GM12878 (cell line): ENCODE measurements at regions not wholly inside any gene's neighbourhood (a gene's known extent, or its start where the extent isn't known, plus 50 kb on each side); places are given as distances from the start of the nearest gene placed in this dataset.

Experiments used
- ATAC-seq: fragments of 200-7000 bp; cut with Tn5 transposase; 3 replicates; pipeline ENCODE4 v1.9.1; 2020; ENCODE audit warnings: mild to moderate bottlenecking, moderate library complexity
- BruUV-seq: library from RNA; stranded (reverse); fragments of 400-500 nt; replicated peaks from 2 replicates; lab custom pipeline; 2021; lab: Mats Ljungman, UMichigan
- CTCF ChIA-PET: fragments of 300-600 bp; sonication (Branson Sonifier 250); formaldehyde crosslinking; extraction: SDS; loops from one replicate; lab custom pipeline; 2021; ENCODE audit warnings: inconsistent platforms; lab: Yijun Ruan, JAX
- POLR2A ChIA-PET: fragments of 350-600 bp; formaldehyde crosslinking; extraction: SDS; loops from one replicate; lab custom pipeline; 2021; ENCODE audit warnings: inconsistent platforms; lab: Charles Lee
- RAD21 ChIA-PET: fragments of 300-600 bp; sonication (Branson Sonifier 250); formaldehyde crosslinking; loops from one replicate; lab custom pipeline; 2023; ENCODE audit warnings: antibody characterized with exemption; ENCODE audit not compliant: unreplicated experiment; lab: Charles Lee
- SMC1A ChIA-PET: fragments of 300-600 bp; sonication (Branson Sonifier 250); formaldehyde crosslinking; loops from one replicate; lab custom pipeline; 2023; ENCODE audit not compliant: unreplicated experiment, uncharacterized antibody; lab: Charles Lee
- DNase-seq: peaks from one replicate; pipeline ENCODE4 v3.0.0-alpha.2; 2011; ENCODE audit warnings: low read depth, low spot score
- FAIRE-seq: peaks from 3 replicates; lab custom pipeline; 2011; peaks lifted over from hg19 to GRCh38; lab: Jason Lieb, UNC
- H2AFZ ChIP-seq: 2 replicates; pipeline ENCODE4 v1.6.0; 2011; ENCODE audit warnings: low read depth, low read length, control low read depth; ENCODE audit not compliant: control insufficient read depth
- H3K27ac ChIP-seq: 2 replicates; pipeline ENCODE4 v1.5.1; 2011; ENCODE audit warnings: control low read depth; ENCODE audit not compliant: control insufficient read depth, insufficient read depth
- H3K27me3 ChIP-seq, 2 experiments: replicated peaks in 1 of 2; 2 replicates each; pipeline versions ENCODE4 v1.6.0 to v1.6.1; 2011; ENCODE audit warnings: low read length in 1 of 2; ENCODE audit not compliant: control insufficient read depth in 2 of 2, insufficient read depth in 2 of 2
- H3K36me3 ChIP-seq, 2 experiments: 2 replicates each; pipeline ENCODE4 v1.5.1; 2011; ENCODE audit warnings: low read length in 1 of 2; ENCODE audit not compliant: control insufficient read depth in 2 of 2, insufficient read depth in 2 of 2
- H3K4me1 ChIP-seq: 2 replicates; pipeline ENCODE4 v1.6.1; 2011; ENCODE audit warnings: mild to moderate bottlenecking, low read length, moderate library complexity, mixed read lengths; ENCODE audit not compliant: control insufficient read depth, insufficient read depth
- H3K4me2 ChIP-seq: 2 replicates; pipeline ENCODE4 v1.6.0; 2011; ENCODE audit warnings: control low read depth; ENCODE audit not compliant: control insufficient read depth, insufficient read depth
- H3K4me3 ChIP-seq: fragments of 200-600 bp; sonication (generic); 2 replicates; pipeline ENCODE4 v1.5.1; 2016
- H3K79me2 ChIP-seq: 2 replicates; pipeline ENCODE4 v1.6.0; 2011; ENCODE audit warnings: low read length; ENCODE audit not compliant: control insufficient read depth, insufficient read depth
- H3K9ac ChIP-seq: 2 replicates; pipeline ENCODE4 v1.8.0; 2011; ENCODE audit warnings: low read length, control low read depth, mixed read lengths; ENCODE audit not compliant: control insufficient read depth, insufficient read depth
- H3K9me3 ChIP-seq: replicated peaks from 3 replicates; pipeline ENCODE4 v1.5.1; 2011; ENCODE audit warnings: mild to moderate bottlenecking, low read length; ENCODE audit not compliant: control insufficient read depth, insufficient read depth
- H4K20me1 ChIP-seq: 2 replicates; pipeline ENCODE4 v1.6.0; 2011; ENCODE audit not compliant: control insufficient read depth, insufficient read depth
- DPF2 ChIP-seq: fragments of 450-650 bp; IDR thresholded peaks from 2 replicates; pipeline ENCODE4 v1.6.1; 2017; ENCODE audit warnings: mild to moderate bottlenecking
- IRF5 ChIP-seq: fragments of 450-650 bp; IDR thresholded peaks from 2 replicates; pipeline ENCODE4 v1.6.1; 2017; ENCODE audit warnings: borderline replicate concordance
- MLLT1 ChIP-seq: fragments of 450-650 bp; IDR thresholded peaks from 2 replicates; pipeline ENCODE4 v1.6.1; 2016; ENCODE audit warnings: mild to moderate bottlenecking
- NKRF ChIP-seq: fragments of 450-650 bp; conservative IDR thresholded peaks from 2 replicates; pipeline ENCODE4 v1.6.1; 2017; ENCODE audit warnings: mild to moderate bottlenecking, moderate library complexity
- POLR2AphosphoS5 ChIP-seq: IDR thresholded peaks from 2 replicates; pipeline ENCODE4 v1.6.1; 2011; ENCODE audit warnings: mild to moderate bottlenecking, low read length, inconsistent platforms
- RFX5 ChIP-seq: IDR thresholded peaks from 2 replicates; pipeline ENCODE4 v1.6.1; 2011; ENCODE audit warnings: low read depth, low read length, improper control_type of control experiment
- RUNX3 ChIP-seq: IDR thresholded peaks from 2 replicates; pipeline ENCODE4 v1.6.1; 2012; ENCODE audit warnings: low read length, inconsistent platforms
- ZNF207 ChIP-seq: fragments of 450-650 bp; IDR thresholded peaks from 2 replicates; pipeline ENCODE4 v1.6.1; 2014; ENCODE audit warnings: antibody characterized with exemption, mild to moderate bottlenecking, borderline replicate concordance
- ZNF217 ChIP-seq: fragments of 450-650 bp; IDR thresholded peaks from 2 replicates; pipeline ENCODE4 v1.6.1; 2017; ENCODE audit warnings: antibody characterized with exemption, mild to moderate bottlenecking
- WGBS: methylation state at CpG from one replicate; pipeline ENCODE4 v1.1.6; 2016; ENCODE audit warnings: low lambda C conversion rate; ENCODE audit not compliant: insufficient replicate concordance, insufficient coverage; ENCODE audit errors: missing lambda C conversion rate; 5-methylcytosine and 5-hydroxymethylcytosine counted together
- in situ Hi-C: fragments of 300-500 bp; cut with MboI; formaldehyde crosslinking; loops from 9 replicates; pipeline ENCODE4 v1.14.3; 2018; ENCODE audit warnings: mixed read lengths
- intact Hi-C: fragments of 100-400 bp; cut with micrococcal nuclease; formaldehyde crosslinking; loops from one replicate; pipeline ENCODE4 v1.14.2; 2022; ENCODE audit not compliant: unreplicated experiment

GRCh38 chr7:10121631-10122030 is 852.0 kb upstream of the PHF14 start:
- Histone ChIP-seq H3K9ac (no peak overlapping the region), H3K9me3 (no peaks in the 10 kb centered on the region), H3K4me2 (no peak overlapping the region), H3K27me3 (no peaks in the 10 kb centered on the region), H4K20me1 (no peaks in the 10 kb centered on the region), H3K4me1 (no peaks in the 10 kb centered on the region), H3K36me3 (no peaks in the 10 kb centered on the region), H2AFZ (no peak overlapping the region), H3K4me3 (no peak overlapping the region), H3K79me2 (no peaks in the 10 kb centered on the region), H3K27ac (no peak overlapping the region)
- TF ChIP-seq RUNX3 (no peak), RFX5 (no peak), NKRF (no peak), ZNF217 (no peak), POLR2AphosphoS5 (no peak), MLLT1 (no peak), DPF2 (no peak), IRF5 (no peak), ZNF207 (no peak)
- ATAC-seq (no peak), FAIRE-seq (no peak), DNase-seq (no peak)
- 0% methylated on average over 2 of the region's 2 CpGs for WGBS
- ChIA-PET POLR2A (no interaction called here), CTCF (no interaction called here), SMC1A (no interaction called here), RAD21 (no interaction called here)
- in situ Hi-C loops (no loop called here), intact Hi-C loops (no loop called here)
- BruUV-seq, result no TSS peak
